ENCODE measurements at regions not wholly inside any gene's neighbourhood (a gene's known extent, or its start where the extent isn't known, plus 50 kb on each side); places are given as distances from the start of the nearest gene placed in this dataset.
A peak's percentile ranks its signal among the peaks of the same experiment; 100 is the strongest.

GRCh38 chr7:142611566-142612236 lies 137.6 kb upstream of the PRSS1 start:
- no peak overlapping the region for H3K4me3 ChIP-seq (ENCODE audit: low read depth, low read length)
- TF ChIP-seq, protein P1, sequence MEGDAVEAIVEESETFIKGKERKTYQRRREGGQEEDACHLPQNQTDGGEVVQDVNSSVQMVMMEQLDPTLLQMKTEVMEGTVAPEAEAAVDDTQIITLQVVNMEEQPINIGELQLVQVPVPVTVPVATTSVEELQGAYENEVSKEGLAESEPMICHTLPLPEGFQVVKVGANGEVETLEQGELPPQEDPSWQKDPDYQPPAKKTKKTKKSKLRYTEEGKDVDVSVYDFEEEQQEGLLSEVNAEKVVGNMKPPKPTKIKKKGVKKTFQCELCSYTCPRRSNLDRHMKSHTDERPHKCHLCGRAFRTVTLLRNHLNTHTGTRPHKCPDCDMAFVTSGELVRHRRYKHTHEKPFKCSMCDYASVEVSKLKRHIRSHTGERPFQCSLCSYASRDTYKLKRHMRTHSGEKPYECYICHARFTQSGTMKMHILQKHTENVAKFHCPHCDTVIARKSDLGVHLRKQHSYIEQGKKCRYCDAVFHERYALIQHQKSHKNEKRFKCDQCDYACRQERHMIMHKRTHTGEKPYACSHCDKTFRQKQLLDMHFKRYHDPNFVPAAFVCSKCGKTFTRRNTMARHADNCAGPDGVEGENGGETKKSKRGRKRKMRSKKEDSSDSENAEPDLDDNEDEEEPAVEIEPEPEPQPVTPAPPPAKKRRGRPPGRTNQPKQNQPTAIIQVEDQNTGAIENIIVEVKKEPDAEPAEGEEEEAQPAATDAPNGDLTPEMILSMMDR (IDR thresholded peaks at IDR 0.05; ENCODE audit: low read depth, low read length) = no peak

GRCh38 chr7:142608630-142609428 lies 140.4 kb upstream of the PRSS1 start:
- TF ChIP-seq, protein P1 (IDR thresholded peaks at IDR 0.05; ENCODE audit: low read depth, low read length) = no peak
- H3K4me3 ChIP-seq (ENCODE audit: low read depth, low read length) = no peak overlapping the region

- TF ChIP-seq, protein P1 (IDR thresholded peaks at IDR 0.05; ENCODE audit: low read depth, low read length) = no peak
These were observed 141.9 kb upstream of the PRSS1 start for GRCh38 chr7:142607351-142607750.

DNA sequence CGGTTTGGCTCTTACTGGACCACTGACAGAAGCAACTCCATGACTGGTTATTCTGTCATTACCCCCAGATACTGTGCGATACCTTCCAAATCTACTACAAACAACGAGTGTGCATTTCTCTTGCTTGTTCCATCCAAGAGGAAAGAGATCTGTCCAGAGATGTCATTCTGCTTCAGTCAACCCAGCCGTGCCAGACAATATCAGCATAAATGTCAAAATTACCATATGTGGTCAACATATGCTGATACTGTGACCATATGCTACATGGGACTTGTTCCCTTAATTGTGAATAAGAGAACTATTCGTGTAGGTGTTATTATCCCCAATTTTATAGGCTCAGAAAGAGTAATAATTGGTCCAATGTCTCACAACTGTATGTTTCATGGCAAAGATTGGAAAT lies 143.2 kb upstream of the PRSS1 start:
- TF ChIP-seq, protein P1 (IDR thresholded peaks at IDR 0.05; ENCODE audit: low read depth, low read length) = no peak
- no peak overlapping the region for H3K4me3 ChIP-seq (ENCODE audit: low read depth, low read length)

More at GRCh38 chr7:142607351-142607750, 141.9 kb upstream of the PRSS1 start:
- H3K4me3 ChIP-seq (ENCODE audit: low read depth, low read length) = no peak overlapping the region

GRCh38 chr7:142604671-142605070 lies 144.6 kb upstream of the PRSS1 start:
- no peak overlapping the region for H3K4me3 ChIP-seq (ENCODE audit: low read depth, low read length)
- TF ChIP-seq, protein P1 (IDR thresholded peaks at IDR 0.05; ENCODE audit: low read depth, low read length) = no peak

- H3K4me3 ChIP-seq (ENCODE audit: low read depth, low read length) = peak overlapping the region; percentile 20; the same call in 1 of the 2 replicates
- TF ChIP-seq, protein P1 (IDR thresholded peaks at IDR 0.05; ENCODE audit: low read depth, low read length) = peak; percentile 74
These were observed 145.3 kb upstream of the PRSS1 start for GRCh38 chr7:142603870-142604448.

DNA sequence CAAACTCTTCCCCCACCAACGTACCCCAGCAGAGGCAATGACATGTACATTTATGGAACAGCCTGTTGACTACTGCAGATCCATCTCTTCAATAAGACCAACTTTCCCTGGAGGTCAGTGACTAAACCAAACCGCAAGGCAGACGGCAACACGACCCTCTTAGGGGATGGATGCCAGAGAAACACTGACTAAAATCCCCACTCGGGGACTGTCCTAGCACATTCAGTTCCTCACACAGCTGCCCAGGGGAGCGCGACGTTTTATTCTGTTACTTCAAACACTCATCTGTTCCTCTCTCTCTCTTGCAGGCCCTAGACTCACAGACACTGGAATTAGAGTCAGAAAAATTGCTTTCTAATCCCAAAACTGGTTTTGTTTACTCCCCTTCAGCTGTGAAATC lies 146.5 kb upstream of the PRSS1 start:
- TF ChIP-seq, protein P1 (IDR thresholded peaks at IDR 0.05; ENCODE audit: low read depth, low read length) = no peak
- no peak overlapping the region for H3K4me3 ChIP-seq (ENCODE audit: low read depth, low read length)
